Fibroblast of the aortic adventitia (primary cell): ENCODE measurements at regions not wholly inside any gene's neighbourhood (a gene's known extent, or its start where the extent isn't known, plus 50 kb on each side); places are given as distances from the start of the nearest gene placed in this dataset.

Source experiments
- DNase-seq: peaks from one replicate; pipeline ENCODE4 v3.0.0-alpha.2; 2010; ENCODE audit warnings: low read depth
- H3K4me3 ChIP-seq: 2 replicates; pipeline ENCODE4 v1.5.1; 2011; ENCODE audit warnings: low read depth, mild to moderate bottlenecking, control low read depth, low read length, moderate library complexity
- TF ChIP-seq, protein P1 (sequence below): IDR thresholded peaks from 2 replicates; pipeline ENCODE4 v1.5.1; 2011; ENCODE audit warnings: mild to moderate bottlenecking, low read length, control low read depth, inconsistent platforms; ENCODE audit not compliant: insufficient read depth

DNA sequence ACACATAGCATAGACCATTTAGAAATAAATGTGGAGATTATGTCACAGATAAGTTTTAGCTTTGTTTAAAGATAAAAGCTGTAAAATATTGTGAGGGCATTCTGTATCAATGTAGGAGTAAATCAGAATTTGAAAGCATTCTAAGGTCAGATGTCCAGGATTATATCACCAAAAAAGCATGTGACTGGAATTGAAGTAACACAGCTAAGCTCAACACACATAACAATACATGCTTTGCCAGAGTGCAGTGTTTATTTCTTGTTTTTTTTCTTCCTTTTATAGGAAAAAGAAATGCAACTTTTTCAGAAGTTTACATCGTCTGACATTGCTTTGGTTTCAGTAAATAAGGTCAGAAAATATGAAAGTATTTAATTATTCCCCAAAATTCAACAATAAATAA, 183.4 kb downstream of the HTR7 start:
- TF ChIP-seq, protein P1, sequence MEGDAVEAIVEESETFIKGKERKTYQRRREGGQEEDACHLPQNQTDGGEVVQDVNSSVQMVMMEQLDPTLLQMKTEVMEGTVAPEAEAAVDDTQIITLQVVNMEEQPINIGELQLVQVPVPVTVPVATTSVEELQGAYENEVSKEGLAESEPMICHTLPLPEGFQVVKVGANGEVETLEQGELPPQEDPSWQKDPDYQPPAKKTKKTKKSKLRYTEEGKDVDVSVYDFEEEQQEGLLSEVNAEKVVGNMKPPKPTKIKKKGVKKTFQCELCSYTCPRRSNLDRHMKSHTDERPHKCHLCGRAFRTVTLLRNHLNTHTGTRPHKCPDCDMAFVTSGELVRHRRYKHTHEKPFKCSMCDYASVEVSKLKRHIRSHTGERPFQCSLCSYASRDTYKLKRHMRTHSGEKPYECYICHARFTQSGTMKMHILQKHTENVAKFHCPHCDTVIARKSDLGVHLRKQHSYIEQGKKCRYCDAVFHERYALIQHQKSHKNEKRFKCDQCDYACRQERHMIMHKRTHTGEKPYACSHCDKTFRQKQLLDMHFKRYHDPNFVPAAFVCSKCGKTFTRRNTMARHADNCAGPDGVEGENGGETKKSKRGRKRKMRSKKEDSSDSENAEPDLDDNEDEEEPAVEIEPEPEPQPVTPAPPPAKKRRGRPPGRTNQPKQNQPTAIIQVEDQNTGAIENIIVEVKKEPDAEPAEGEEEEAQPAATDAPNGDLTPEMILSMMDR = no peak
- no peak overlapping the region for H3K4me3 ChIP-seq
- no peak for DNase-seq

DNA sequence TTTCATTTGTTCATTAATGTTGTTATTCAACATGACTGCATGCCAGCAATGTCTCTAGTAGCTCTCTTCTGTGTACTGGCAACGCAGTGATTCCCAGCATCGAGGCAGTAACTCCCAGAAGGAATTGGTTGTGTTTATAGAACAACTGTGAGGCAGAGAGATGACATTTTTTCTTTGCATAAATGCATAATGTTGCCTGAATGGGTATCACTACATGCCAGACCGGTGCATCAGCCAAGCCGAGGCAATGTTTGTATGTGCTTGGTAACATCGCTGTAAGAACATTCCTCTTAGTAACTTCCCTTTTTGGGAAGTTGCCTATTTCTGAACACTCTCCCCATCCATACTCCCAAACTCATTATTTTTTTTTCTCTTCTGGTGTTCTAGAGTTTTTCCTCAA, 182.9 kb downstream of the HTR7 start:
- peak; percentile 82 for DNase-seq
- H3K4me3 ChIP-seq = no peak overlapping the region
- TF ChIP-seq, protein P1 = no peak

DNA sequence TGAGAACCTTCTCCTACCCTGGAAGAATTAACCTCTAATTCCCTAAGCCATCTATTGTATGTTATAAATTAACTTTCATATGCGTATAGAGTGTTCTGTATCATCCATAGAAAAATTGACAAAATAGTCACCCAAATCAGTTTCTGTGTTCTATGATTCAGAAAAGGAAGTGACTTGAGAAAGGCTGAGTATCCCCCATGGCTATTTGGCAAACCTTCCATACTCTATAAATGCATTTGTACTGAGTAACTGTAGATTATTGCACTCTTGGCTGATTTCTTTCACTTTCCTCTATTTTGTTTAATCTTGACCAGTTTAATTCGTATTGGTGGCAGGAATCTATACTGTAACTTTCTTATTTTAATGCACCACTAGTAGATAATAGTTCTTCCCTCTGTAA, 182.2 kb downstream of the HTR7 start:
- TF ChIP-seq, protein P1 = no peak
- peak; percentile 71 for DNase-seq
- no peak overlapping the region for H3K4me3 ChIP-seq
